Embryonic facial prominence (tissue), 1 donor: ENCODE measurements at regions not wholly inside any gene's neighbourhood (a gene's known extent, or its start where the extent isn't known, plus 50 kb on each side); places are given as distances from the start of the nearest gene placed in this dataset.

Source experiments
- DNase-seq: peaks from one replicate; pipeline ENCODE4 v3.0.0-alpha.2; 2016; ENCODE audit errors: extremely low spot score

- DNase-seq, result no peak
Measured at GRCh38 chr2:67970071-67970470, 92.7 kb downstream of the C1D start.

- no peak for DNase-seq
Measured at GRCh38 chr2:67970542-67970941, 92.3 kb downstream of the C1D start.

- no peak for DNase-seq
Measured at GRCh38 chr2:67974559-67975430, 88.0 kb downstream of the C1D start.

GRCh38 chr2:67977464-67977863 is 85.3 kb downstream of the C1D start:
- no peak for DNase-seq

GRCh38 chr2:67982956-67983355 is 79.8 kb downstream of the C1D start:
- no peak for DNase-seq

GRCh38 chr2:67984600-67984999 is 78.2 kb downstream of the C1D start:
- no peak for DNase-seq

GRCh38 chr2:67985586-67985985 is 77.2 kb downstream of the C1D start:
- no peak for DNase-seq

- no peak for DNase-seq
Measured at GRCh38 chr2:67986258-67986657, 76.5 kb downstream of the C1D start.
